Astrocyte (in vitro differentiated cells and primary cell): ENCODE measurements at regions not wholly inside any gene's neighbourhood (a gene's known extent, or its start where the extent isn't known, plus 50 kb on each side); places are given as distances from the start of the nearest gene placed in this dataset.

Experiments used
- DNase-seq: peaks from one replicate; pipeline ENCODE4 v3.0.0-alpha.2; 2010; ENCODE audit warnings: low read depth
- FAIRE-seq: peaks from 2 replicates; lab custom pipeline; 2011; peaks lifted over from hg19 to GRCh38; lab: Jason Lieb, UNC
- H2AFZ ChIP-seq: 2 replicates; pipeline ENCODE4 v1.6.0; 2012; ENCODE audit warnings: low read depth, low read length, inconsistent platforms
- H3K27ac ChIP-seq: 2 replicates; pipeline ENCODE4 v1.5.1; 2011; ENCODE audit warnings: low read depth, low read length, inconsistent platforms
- H3K27me3 ChIP-seq: 2 replicates; pipeline ENCODE4 v1.6.0; 2011; ENCODE audit warnings: low read length, inconsistent platforms; ENCODE audit not compliant: insufficient read depth
- H3K36me3 ChIP-seq: 2 replicates; pipeline ENCODE4 v1.5.1; 2011; ENCODE audit warnings: low read length, inconsistent platforms; ENCODE audit not compliant: insufficient read depth
- H3K4me1 ChIP-seq: 2 replicates; pipeline ENCODE4 v1.5.1; 2011; ENCODE audit warnings: low read length, inconsistent platforms; ENCODE audit not compliant: insufficient read depth
- H3K4me2 ChIP-seq: 2 replicates; pipeline ENCODE4 v1.6.0; 2012; ENCODE audit warnings: low read length, inconsistent platforms
- H3K4me3 ChIP-seq: 2 replicates; pipeline ENCODE4 v1.5.1; 2011; ENCODE audit warnings: low read depth, mild to moderate bottlenecking, low read length, inconsistent platforms; ENCODE audit not compliant: insufficient read depth
- H3K79me2 ChIP-seq: 2 replicates; pipeline ENCODE4 v1.6.0; 2012; ENCODE audit warnings: mild to moderate bottlenecking, low read length, inconsistent platforms; ENCODE audit not compliant: insufficient read depth
- H3K9ac ChIP-seq: 2 replicates; pipeline ENCODE4 v1.6.0; 2012; ENCODE audit warnings: mild to moderate bottlenecking, low read length, inconsistent platforms
- H3K9me3 ChIP-seq: 2 replicates; pipeline ENCODE4 v1.5.1; 2012; ENCODE audit warnings: low read depth, mild to moderate bottlenecking, low read length, inconsistent platforms; ENCODE audit not compliant: insufficient read depth
- H4K20me1 ChIP-seq: 2 replicates; pipeline ENCODE4 v1.6.0; 2012; ENCODE audit warnings: low read length, inconsistent platforms; ENCODE audit not compliant: insufficient read depth
- H3K27ac Mint-ChIP-seq: one replicate; pipeline ENCODE4 v1.8.0; 2021; ENCODE audit warnings: mild to moderate bottlenecking, mixed read lengths; ENCODE audit not compliant: unreplicated experiment
- H3K27me3 Mint-ChIP-seq: one replicate; pipeline ENCODE4 v1.8.0; 2021; ENCODE audit warnings: low read depth, mixed read lengths; ENCODE audit not compliant: unreplicated experiment
- H3K36me3 Mint-ChIP-seq: one replicate; pipeline ENCODE4 v1.8.0; 2021; ENCODE audit warnings: low read depth, mixed read lengths; ENCODE audit not compliant: unreplicated experiment
- H3K4me1 Mint-ChIP-seq: one replicate; pipeline ENCODE4 v1.8.0; 2021; ENCODE audit warnings: low read depth, mixed read lengths; ENCODE audit not compliant: unreplicated experiment
- H3K4me3 Mint-ChIP-seq: one replicate; pipeline ENCODE4 v1.8.0; 2021; ENCODE audit warnings: mild to moderate bottlenecking, moderate library complexity, mixed read lengths; ENCODE audit not compliant: unreplicated experiment
- H3K9me3 Mint-ChIP-seq: one replicate; pipeline ENCODE4 v1.8.0; 2021; ENCODE audit warnings: mild to moderate bottlenecking, mixed read lengths; ENCODE audit not compliant: unreplicated experiment
- CTCF ChIP-seq: IDR thresholded peaks from 2 replicates; pipeline ENCODE4 v1.5.1; 2011; ENCODE audit warnings: low read depth, mild to moderate bottlenecking, inconsistent platforms, low read length, moderate library complexity; ENCODE audit not compliant: insufficient read depth
- EZH2 ChIP-seq: IDR thresholded peaks from 2 replicates; pipeline ENCODE4 v1.6.1; 2012; ENCODE audit warnings: mild to moderate bottlenecking, low read length, inconsistent platforms; ENCODE audit not compliant: insufficient read depth

- H3K4me1 Mint-ChIP-seq = peaks cover 9% of the 10 kb centered on the region
- H3K9ac ChIP-seq = no peak overlapping the region
- DNase-seq = no peak
These were observed 488.1 kb downstream of the EBF1 start for GRCh38 chr5:158611581-158611980.

DNA sequence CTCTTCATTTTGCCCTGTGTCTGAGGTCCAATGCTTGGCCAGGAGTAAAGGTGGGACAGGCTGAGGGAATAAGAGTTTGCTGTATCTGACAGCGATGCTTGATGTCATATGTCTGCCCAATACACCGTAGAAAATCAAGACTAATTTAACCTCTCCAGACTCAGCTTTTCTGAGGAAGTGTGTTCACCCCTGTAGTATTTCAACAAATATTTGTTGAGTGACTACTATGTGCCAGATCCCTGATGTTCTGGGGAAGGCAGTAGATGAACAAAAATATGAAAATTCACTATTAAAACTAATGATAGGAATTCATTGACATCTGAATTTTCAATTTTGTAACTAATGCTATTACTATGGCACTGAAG is 489.7 kb downstream of the EBF1 start:
- no peak overlapping the region for H3K4me3 Mint-ChIP-seq
- H2AFZ ChIP-seq = no peak overlapping the region
- H3K27me3 Mint-ChIP-seq = no peaks in the 10 kb centered on the region
- H3K27ac Mint-ChIP-seq = no peak overlapping the region
- H3K36me3 ChIP-seq = no peaks in the 10 kb centered on the region
- H3K4me2 ChIP-seq = peak overlapping the region; percentile 21
- no peaks in the 10 kb centered on the region for H3K79me2 ChIP-seq
- H3K36me3 Mint-ChIP-seq = no peaks in the 10 kb centered on the region
- H3K9me3 ChIP-seq = no peaks in the 10 kb centered on the region
- no peaks in the 10 kb centered on the region for H3K9me3 Mint-ChIP-seq
- H3K4me1 ChIP-seq = peaks cover 5% of the 10 kb centered on the region
- TF ChIP-seq EZH2 (no peak), CTCF (no peak)
- no peak overlapping the region for H3K9ac ChIP-seq
- DNase-seq = no peak
- H3K27ac ChIP-seq = peak overlapping the region; percentile 4
- peaks cover 9% of the 10 kb centered on the region for H3K4me1 Mint-ChIP-seq
- H4K20me1 ChIP-seq = no peaks in the 10 kb centered on the region
- H3K27me3 ChIP-seq = no peaks in the 10 kb centered on the region
- no peak overlapping the region for H3K4me3 ChIP-seq
- FAIRE-seq = no peak

More at GRCh38 chr5:158611581-158611980, 488.1 kb downstream of the EBF1 start:
- Mint-ChIP-seq H3K27me3 (no peaks in the 10 kb centered on the region), H3K36me3 (no peaks in the 10 kb centered on the region), H3K4me3 (no peak overlapping the region), H3K27ac (no peak overlapping the region), H3K9me3 (peaks cover 2% of the 10 kb centered on the region)
- Histone ChIP-seq H3K27ac (no peak overlapping the region), H3K27me3 (no peaks in the 10 kb centered on the region), H3K4me3 (no peak overlapping the region), H3K36me3 (no peaks in the 10 kb centered on the region), H3K9me3 (no peaks in the 10 kb centered on the region), H4K20me1 (no peaks in the 10 kb centered on the region), H3K4me1 (peaks cover 5% of the 10 kb centered on the region), H2AFZ (no peak overlapping the region), H3K79me2 (no peaks in the 10 kb centered on the region), H3K4me2 (no peak overlapping the region)
- peak; percentile 71 for FAIRE-seq
- TF ChIP-seq CTCF (no peak), EZH2 (no peak)

DNA sequence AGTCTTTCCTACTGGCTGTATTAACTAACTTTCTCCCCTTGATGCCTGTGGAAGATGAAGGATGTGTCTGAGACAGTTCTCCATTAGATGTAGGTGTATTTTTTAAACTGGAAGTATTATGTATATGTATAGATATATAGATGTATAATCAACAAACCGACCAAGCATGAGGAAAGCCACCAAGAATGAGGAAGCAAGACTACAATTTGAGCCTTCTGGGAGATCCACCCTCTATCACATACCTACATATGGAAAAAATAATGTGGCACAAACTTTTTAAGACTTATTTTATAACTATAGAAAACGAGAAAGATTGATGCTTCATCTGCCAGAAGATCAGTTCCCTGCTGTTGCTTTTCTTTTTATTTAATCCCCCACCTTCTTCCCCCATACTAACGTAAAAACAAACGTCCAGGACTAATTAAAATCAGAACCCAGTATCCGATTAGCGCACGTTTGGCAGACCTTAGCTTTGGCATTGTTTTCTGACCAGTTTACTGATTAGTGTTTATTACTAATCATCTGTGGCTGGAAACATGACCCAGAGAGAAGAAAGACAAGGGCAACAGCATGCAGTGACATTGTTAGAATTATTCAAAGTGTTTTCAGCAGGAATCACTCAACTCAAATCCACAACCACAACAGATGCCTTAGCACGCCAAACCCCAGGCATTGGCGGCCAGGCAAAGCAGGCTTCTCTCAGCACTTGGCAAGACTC is 490.2 kb downstream of the EBF1 start:
- Histone ChIP-seq H3K4me1 (peaks cover 5% of the 10 kb centered on the region), H3K27ac (peak overlapping the region; percentile 4), H3K4me2 (peak overlapping the region; percentile 21), H3K9me3 (no peaks in the 10 kb centered on the region), H4K20me1 (no peaks in the 10 kb centered on the region), H2AFZ (no peak overlapping the region), H3K79me2 (no peaks in the 10 kb centered on the region), H3K4me3 (no peak overlapping the region), H3K27me3 (no peaks in the 10 kb centered on the region), H3K9ac (no peak overlapping the region), H3K36me3 (no peaks in the 10 kb centered on the region)
- Mint-ChIP-seq H3K9me3 (no peaks in the 10 kb centered on the region), H3K4me3 (no peak overlapping the region), H3K36me3 (no peaks in the 10 kb centered on the region), H3K4me1 (peaks cover 9% of the 10 kb centered on the region), H3K27ac (peak overlapping the region; percentile 13), H3K27me3 (no peaks in the 10 kb centered on the region)
- TF ChIP-seq CTCF (no peak), EZH2 (no peak)
- peak; percentile 70 for DNase-seq
- peak; percentile 94 for FAIRE-seq
